Gastroesophageal sphincter (tissue), 3 donors: ENCODE measurements at regions not wholly inside any gene's neighbourhood (a gene's known extent, or its start where the extent isn't known, plus 50 kb on each side); places are given as distances from the start of the nearest gene placed in this dataset.

ENCODE experiments used
- POLR2A ChIP-seq, 2 donors: fragments of 450-650 bp; IDR thresholded peaks; one replicate each; pipeline ENCODE4 v1.6.1; 2017; ENCODE audit warnings: antibody characterized with exemption in 2 of 2, mild to moderate bottlenecking in 2 of 2, moderate library complexity in 1 of 2
- TF ChIP-seq, protein P1 (sequence below), 4 experiments: fragments of 200-600 bp in 2 of 4; fragments of 450-650 bp in 2 of 4; sonication (generic) in 1 of 4; IDR thresholded peaks; one replicate each; pipeline ENCODE4 v1.5.1; 2017 to 2019; ENCODE audit warnings: antibody characterized with exemption in 4 of 4, mild to moderate bottlenecking in 2 of 4, moderate library complexity in 2 of 4

DNA sequence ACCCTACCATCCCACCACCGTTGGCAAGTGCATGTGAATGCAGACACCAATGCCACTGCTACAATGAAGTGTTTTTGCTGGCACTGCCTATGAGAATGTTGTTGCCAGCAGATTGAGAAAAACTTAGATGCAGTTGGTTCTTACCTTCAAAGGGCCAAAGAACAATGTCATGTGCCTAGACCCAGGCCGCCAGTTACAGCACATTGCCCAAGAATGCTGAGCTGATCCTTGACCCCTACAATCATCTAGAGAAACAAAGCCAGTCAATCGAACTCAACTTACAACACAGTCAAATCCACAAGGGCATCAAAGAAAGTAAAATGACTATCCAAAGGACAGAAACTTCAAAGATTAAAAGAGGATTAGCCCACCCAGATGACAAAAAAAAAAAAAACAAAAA, 102.4 kb upstream of the SPIN4 start:
- TF ChIP-seq, protein P1, sequence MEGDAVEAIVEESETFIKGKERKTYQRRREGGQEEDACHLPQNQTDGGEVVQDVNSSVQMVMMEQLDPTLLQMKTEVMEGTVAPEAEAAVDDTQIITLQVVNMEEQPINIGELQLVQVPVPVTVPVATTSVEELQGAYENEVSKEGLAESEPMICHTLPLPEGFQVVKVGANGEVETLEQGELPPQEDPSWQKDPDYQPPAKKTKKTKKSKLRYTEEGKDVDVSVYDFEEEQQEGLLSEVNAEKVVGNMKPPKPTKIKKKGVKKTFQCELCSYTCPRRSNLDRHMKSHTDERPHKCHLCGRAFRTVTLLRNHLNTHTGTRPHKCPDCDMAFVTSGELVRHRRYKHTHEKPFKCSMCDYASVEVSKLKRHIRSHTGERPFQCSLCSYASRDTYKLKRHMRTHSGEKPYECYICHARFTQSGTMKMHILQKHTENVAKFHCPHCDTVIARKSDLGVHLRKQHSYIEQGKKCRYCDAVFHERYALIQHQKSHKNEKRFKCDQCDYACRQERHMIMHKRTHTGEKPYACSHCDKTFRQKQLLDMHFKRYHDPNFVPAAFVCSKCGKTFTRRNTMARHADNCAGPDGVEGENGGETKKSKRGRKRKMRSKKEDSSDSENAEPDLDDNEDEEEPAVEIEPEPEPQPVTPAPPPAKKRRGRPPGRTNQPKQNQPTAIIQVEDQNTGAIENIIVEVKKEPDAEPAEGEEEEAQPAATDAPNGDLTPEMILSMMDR (IDR thresholded peaks at IDR 0.05) = no peak
- no peak for TF ChIP-seq POLR2A (IDR thresholded peaks at IDR 0.05)
